ENCODE measurements at regions not wholly inside any gene's neighbourhood (a gene's known extent, or its start where the extent isn't known, plus 50 kb on each side); places are given as distances from the start of the nearest gene placed in this dataset.
"Not testable (repeated sequence)": the region's sequence is repeated elsewhere in the genome, so short reads cannot be mapped to it uniquely, and the experiment has no call there.

- no peak for DNase-seq (ENCODE audit: low read depth)
- no peak for TF ChIP-seq CTCF (IDR thresholded peaks at IDR 0.05; ENCODE audit: low read length, missing control alignments)
- no peak overlapping the region for H3K4me3 ChIP-seq (replicated peaks; ENCODE audit: low read depth, low read length)
Observed at GRCh38 chr7:69211739-69212138, 386.5 kb upstream of the AUTS2 start.

- DNase-seq (ENCODE audit: low read depth): no peak
- TF ChIP-seq CTCF (IDR thresholded peaks at IDR 0.05; ENCODE audit: low read length, missing control alignments): no peak
- no peak overlapping the region for H3K4me3 ChIP-seq (replicated peaks; ENCODE audit: low read depth, low read length)
Observed at GRCh38 chr7:69213878-69214277, 384.4 kb upstream of the AUTS2 start.

- not testable (repeated sequence) for DNase-seq (ENCODE audit: low read depth); H3K4me3 ChIP-seq (replicated peaks; ENCODE audit: low read depth, low read length)
Observed at GRCh38 chr7:69215516-69215915, 382.8 kb upstream of the AUTS2 start.

- TF ChIP-seq CTCF (IDR thresholded peaks at IDR 0.05; ENCODE audit: low read length, missing control alignments): no peak
- DNase-seq (ENCODE audit: low read depth): no peak
- no peak overlapping the region for H3K4me3 ChIP-seq (replicated peaks; ENCODE audit: low read depth, low read length)
Observed at GRCh38 chr7:69217516-69218350, 380.5 kb upstream of the AUTS2 start.

- no peak for TF ChIP-seq CTCF (IDR thresholded peaks at IDR 0.05; ENCODE audit: low read length, missing control alignments)
- DNase-seq (ENCODE audit: low read depth): no peak
- no peak overlapping the region for H3K4me3 ChIP-seq (replicated peaks; ENCODE audit: low read depth, low read length)
Observed at GRCh38 chr7:69218576-69218975, 379.7 kb upstream of the AUTS2 start.

- TF ChIP-seq CTCF (IDR thresholded peaks at IDR 0.05; ENCODE audit: low read length, missing control alignments): no peak
- no peak for DNase-seq (ENCODE audit: low read depth)
- H3K4me3 ChIP-seq (replicated peaks; ENCODE audit: low read depth, low read length): no peak overlapping the region
Observed at GRCh38 chr7:69219381-69219780, 378.9 kb upstream of the AUTS2 start.

- H3K4me3 ChIP-seq (replicated peaks; ENCODE audit: low read depth, low read length): no peak overlapping the region
- TF ChIP-seq CTCF (IDR thresholded peaks at IDR 0.05; ENCODE audit: low read length, missing control alignments): no peak
- no peak for DNase-seq (ENCODE audit: low read depth)
Observed at GRCh38 chr7:69225259-69225943, 372.9 kb upstream of the AUTS2 start.
